Suprapubic skin (tissue), 4 donors: ENCODE measurements at regions not wholly inside any gene's neighbourhood (a gene's known extent, or its start where the extent isn't known, plus 50 kb on each side); places are given as distances from the start of the nearest gene placed in this dataset.

Experiments used
- POLR2A ChIP-seq, 2 donors: fragments of 450-650 bp; IDR thresholded peaks; one replicate each; pipeline ENCODE4 v1.6.1; 2017; ENCODE audit warnings: antibody characterized with exemption in 2 of 2, mild to moderate bottlenecking in 2 of 2, moderate library complexity in 2 of 2
- POLR2AphosphoS5 ChIP-seq, 3 donors: sonication (generic); formaldehyde crosslinking; IDR thresholded peaks; one replicate each; pipeline ENCODE4 v1.6.1; 2017; ENCODE audit warnings: antibody characterized with exemption in 3 of 3
- TF ChIP-seq, protein P1 (sequence below), 2 donors: fragments of 200-600 bp in 1 of 2; fragments of 450-650 bp in 1 of 2; sonication (generic) in 1 of 2; IDR thresholded peaks; one replicate each; pipeline ENCODE4 v1.5.1; 2016 to 2019; ENCODE audit warnings: antibody characterized with exemption in 2 of 2, mild to moderate bottlenecking in 1 of 2, moderate library complexity in 1 of 2

DNA sequence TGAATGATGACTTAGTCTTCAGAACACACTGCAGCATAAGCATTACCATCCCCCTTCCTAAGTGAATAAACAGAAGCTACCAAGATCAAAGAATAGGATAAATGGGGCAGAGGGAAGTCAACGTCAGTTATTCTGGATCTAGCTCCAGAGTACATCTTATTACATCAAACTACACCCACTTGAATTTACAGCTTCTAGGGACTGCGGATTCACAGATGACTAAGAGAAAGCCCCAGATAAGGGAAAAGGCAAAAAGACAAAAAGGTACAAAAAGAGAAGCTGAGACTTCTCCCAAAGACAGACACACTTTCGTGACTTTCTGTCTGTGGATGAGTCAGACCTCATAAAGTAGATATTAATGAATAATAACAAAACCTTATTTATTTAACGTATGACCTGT, 457.9 kb upstream of the BRINP1 start:
- TF ChIP-seq, protein P1, sequence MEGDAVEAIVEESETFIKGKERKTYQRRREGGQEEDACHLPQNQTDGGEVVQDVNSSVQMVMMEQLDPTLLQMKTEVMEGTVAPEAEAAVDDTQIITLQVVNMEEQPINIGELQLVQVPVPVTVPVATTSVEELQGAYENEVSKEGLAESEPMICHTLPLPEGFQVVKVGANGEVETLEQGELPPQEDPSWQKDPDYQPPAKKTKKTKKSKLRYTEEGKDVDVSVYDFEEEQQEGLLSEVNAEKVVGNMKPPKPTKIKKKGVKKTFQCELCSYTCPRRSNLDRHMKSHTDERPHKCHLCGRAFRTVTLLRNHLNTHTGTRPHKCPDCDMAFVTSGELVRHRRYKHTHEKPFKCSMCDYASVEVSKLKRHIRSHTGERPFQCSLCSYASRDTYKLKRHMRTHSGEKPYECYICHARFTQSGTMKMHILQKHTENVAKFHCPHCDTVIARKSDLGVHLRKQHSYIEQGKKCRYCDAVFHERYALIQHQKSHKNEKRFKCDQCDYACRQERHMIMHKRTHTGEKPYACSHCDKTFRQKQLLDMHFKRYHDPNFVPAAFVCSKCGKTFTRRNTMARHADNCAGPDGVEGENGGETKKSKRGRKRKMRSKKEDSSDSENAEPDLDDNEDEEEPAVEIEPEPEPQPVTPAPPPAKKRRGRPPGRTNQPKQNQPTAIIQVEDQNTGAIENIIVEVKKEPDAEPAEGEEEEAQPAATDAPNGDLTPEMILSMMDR (IDR thresholded peaks at IDR 0.05) = no peak
- TF ChIP-seq POLR2A (IDR thresholded peaks at IDR 0.05) = no peak
- no peak for TF ChIP-seq POLR2AphosphoS5 (IDR thresholded peaks at IDR 0.05)
